Panc1 (cell line): ENCODE measurements at regions not wholly inside any gene's neighbourhood (a gene's known extent, or its start where the extent isn't known, plus 50 kb on each side); places are given as distances from the start of the nearest gene placed in this dataset.

Experiments
- CTCF ChIP-seq: fragments of 450-650 bp; IDR thresholded peaks from 2 replicates; pipeline ENCODE4 v1.5.1; 2017; ENCODE audit warnings: mild to moderate bottlenecking
- SIN3A ChIP-seq: IDR thresholded peaks from 2 replicates; pipeline ENCODE4 v1.6.1; 2012; ENCODE audit warnings: low read depth, mild to moderate bottlenecking, low read length, moderate library complexity, borderline replicate concordance; ENCODE audit not compliant: insufficient read depth
- TF ChIP-seq, protein P1 (sequence below), 2 experiments: IDR thresholded peaks; 2 replicates each; pipeline ENCODE4 v1.6.1; 2011 to 2012; ENCODE audit warnings: low read depth in 2 of 2, control low read depth in 1 of 2, low read length in 1 of 2, mild to moderate bottlenecking in 1 of 2, moderate library complexity in 1 of 2; ENCODE audit not compliant: insufficient read depth in 1 of 2

GRCh38 chr6:92289831-92290230 is 1129.5 kb downstream of the EPHA7 start:
- TF ChIP-seq CTCF, result no peak
- TF ChIP-seq, protein P1, sequence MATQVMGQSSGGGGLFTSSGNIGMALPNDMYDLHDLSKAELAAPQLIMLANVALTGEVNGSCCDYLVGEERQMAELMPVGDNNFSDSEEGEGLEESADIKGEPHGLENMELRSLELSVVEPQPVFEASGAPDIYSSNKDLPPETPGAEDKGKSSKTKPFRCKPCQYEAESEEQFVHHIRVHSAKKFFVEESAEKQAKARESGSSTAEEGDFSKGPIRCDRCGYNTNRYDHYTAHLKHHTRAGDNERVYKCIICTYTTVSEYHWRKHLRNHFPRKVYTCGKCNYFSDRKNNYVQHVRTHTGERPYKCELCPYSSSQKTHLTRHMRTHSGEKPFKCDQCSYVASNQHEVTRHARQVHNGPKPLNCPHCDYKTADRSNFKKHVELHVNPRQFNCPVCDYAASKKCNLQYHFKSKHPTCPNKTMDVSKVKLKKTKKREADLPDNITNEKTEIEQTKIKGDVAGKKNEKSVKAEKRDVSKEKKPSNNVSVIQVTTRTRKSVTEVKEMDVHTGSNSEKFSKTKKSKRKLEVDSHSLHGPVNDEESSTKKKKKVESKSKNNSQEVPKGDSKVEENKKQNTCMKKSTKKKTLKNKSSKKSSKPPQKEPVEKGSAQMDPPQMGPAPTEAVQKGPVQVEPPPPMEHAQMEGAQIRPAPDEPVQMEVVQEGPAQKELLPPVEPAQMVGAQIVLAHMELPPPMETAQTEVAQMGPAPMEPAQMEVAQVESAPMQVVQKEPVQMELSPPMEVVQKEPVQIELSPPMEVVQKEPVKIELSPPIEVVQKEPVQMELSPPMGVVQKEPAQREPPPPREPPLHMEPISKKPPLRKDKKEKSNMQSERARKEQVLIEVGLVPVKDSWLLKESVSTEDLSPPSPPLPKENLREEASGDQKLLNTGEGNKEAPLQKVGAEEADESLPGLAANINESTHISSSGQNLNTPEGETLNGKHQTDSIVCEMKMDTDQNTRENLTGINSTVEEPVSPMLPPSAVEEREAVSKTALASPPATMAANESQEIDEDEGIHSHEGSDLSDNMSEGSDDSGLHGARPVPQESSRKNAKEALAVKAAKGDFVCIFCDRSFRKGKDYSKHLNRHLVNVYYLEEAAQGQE (IDR thresholded peaks at IDR 0.05; ENCODE audit: insufficient read depth in 1 of 2, low read depth in 2 of 2, low read length in 1 of 2), result no peak
- no peak for TF ChIP-seq SIN3A
